ENCODE measurements at regions not wholly inside any gene's neighbourhood (a gene's known extent, or its start where the extent isn't known, plus 50 kb on each side); places are given as distances from the start of the nearest gene placed in this dataset.

DNA sequence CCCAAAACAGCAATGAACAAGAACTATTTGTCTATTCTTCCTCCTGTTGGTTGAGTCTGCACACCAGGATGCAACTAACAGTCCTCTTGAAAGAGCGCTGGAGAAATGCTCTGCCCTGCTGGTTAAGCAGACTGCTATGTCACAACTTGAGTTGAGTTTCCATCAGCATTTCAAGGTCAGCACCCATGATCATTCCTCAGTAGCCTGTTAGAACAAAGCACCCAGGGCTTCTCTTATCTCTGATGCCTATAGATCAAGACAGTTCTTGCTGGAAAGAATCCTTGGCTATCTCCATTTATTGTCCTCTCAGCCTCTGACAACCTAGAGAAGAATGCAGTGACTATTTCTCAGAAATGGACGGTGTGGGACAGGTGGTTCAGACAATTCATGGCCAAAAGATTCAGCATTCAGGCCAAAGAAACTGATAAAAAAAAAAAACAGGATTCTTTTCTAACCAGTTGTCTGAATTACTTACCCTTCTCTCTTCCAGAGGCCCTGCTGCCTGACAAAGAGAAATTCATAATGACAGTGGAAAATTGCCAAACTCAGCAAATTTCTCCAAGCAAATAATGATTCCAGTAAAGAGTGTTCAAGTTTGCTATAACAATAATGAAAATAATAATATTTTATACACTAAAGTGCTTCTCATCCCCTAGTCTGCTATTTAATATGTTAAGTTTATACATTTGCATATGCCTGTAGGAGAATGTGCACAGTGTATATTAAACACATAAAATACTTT is 306.7 kb downstream of the EMP1 start:
- Histone ChIP-seq H4K8ac (ENCODE audit: low read depth in 2 of 2, low read length in 2 of 2) (no peak overlapping the region), H3K4me3 (ENCODE audit: insufficient read depth, low read depth, low read length) (no peak overlapping the region), H3K56ac (ENCODE audit: extremely low read depth, insufficient read depth, low read length) (no peak overlapping the region), H3K4ac (ENCODE audit: low read depth, low read length) (no peak overlapping the region), H4K5ac (ENCODE audit: low read depth, low read length) (no peak overlapping the region), H2BK5ac (ENCODE audit: low read depth, low read length, poor library complexity, severe bottlenecking) (no peak overlapping the region), H3K27ac (ENCODE audit: insufficient read depth, low read length) (no peak overlapping the region), H3K27me3 (ENCODE audit: control insufficient read depth, insufficient read depth, low read length) (no peaks in the 10 kb centered on the region), H3K9ac (ENCODE audit: low read depth, low read length) (no peak overlapping the region), H3K4me2 (ENCODE audit: low read depth, low read length) (no peak overlapping the region), H4K91ac (ENCODE audit: insufficient read depth, low read depth, low read length) (no peak overlapping the region), H2AFZ (replicated peaks; ENCODE audit: low read length, poor library complexity) (no peak overlapping the region), H4K20me1 (ENCODE audit: insufficient read depth, low read length) (no peaks in the 10 kb centered on the region), H3K14ac (replicated peaks; ENCODE audit: low read depth, low read length) (no peak overlapping the region), H3K36me3 (ENCODE audit: control insufficient read depth, insufficient read depth, low read length) (no peaks in the 10 kb centered on the region), H2AK9ac (replicated peaks; ENCODE audit: low read depth, low read length, poor library complexity) (no peak overlapping the region), H3K9me1 (ENCODE audit: insufficient read depth, low read length) (no peaks in the 10 kb centered on the region), H3K9me3 (ENCODE audit: control insufficient read depth, insufficient read depth, low read length) (no peaks in the 10 kb centered on the region), H3K79me1 (ENCODE audit: low read depth in 1 of 2, low read length in 2 of 2) (no peaks in the 10 kb centered on the region), H2BK15ac (ENCODE audit: low read depth, low read length) (no peak overlapping the region), H2AK5ac (ENCODE audit: low read depth, low read length) (no peak overlapping the region), H3K18ac (ENCODE audit: low read depth, low read length) (no peak overlapping the region), H3K4me1 (ENCODE audit: control insufficient read depth, insufficient read depth, low read length) (no peaks in the 10 kb centered on the region), H3K23ac (ENCODE audit: low read depth, low read length) (no peak overlapping the region), H2BK20ac (ENCODE audit: low read depth, low read length) (no peak overlapping the region), H2BK120ac (ENCODE audit: low read depth, low read length) (no peak overlapping the region)
- intact Hi-C loops (cut with micrococcal nuclease): no loop called here
- DNase-seq (no peak), ATAC-seq (ENCODE audit: low read depth) (no peak)
- TF ChIP-seq POLR2A (IDR thresholded peaks at IDR 0.05; ENCODE audit: low read depth, low read length) (no peak), BHLHE40 (IDR thresholded peaks at IDR 0.05; ENCODE audit: low read depth, low read length) (no peak), MAFK (IDR thresholded peaks at IDR 0.05; ENCODE audit: low read depth, low read length) (peak; percentile 42)
- POLR2A ChIA-PET (ENCODE audit: unreplicated experiment): no interaction called here
- in situ Hi-C loops (cut with MboI; ENCODE audit: low sequenced_read_pairs): no loop called here
- 67% methylated on average over 1 of the region's 2 CpGs; no CpG with 5 or more reads in 1 of the 2 experiments for WGBS, 2 experiments (ENCODE audit: extremely low coverage in 2 of 2, insufficient read length in 1 of 2)
- CTCF ChIA-PET: no interaction called here
- dilution Hi-C loops (cut with HindIII; ENCODE audit: low sequenced_read_pairs, unreplicated experiment): no loop called here
- no TSS peak for BruUV-seq (replicated peaks)

All from IMR-90 (cell line).